ENCODE measurements at regions not wholly inside any gene's neighbourhood (a gene's known extent, or its start where the extent isn't known, plus 50 kb on each side); places are given as distances from the start of the nearest gene placed in this dataset.

DNA sequence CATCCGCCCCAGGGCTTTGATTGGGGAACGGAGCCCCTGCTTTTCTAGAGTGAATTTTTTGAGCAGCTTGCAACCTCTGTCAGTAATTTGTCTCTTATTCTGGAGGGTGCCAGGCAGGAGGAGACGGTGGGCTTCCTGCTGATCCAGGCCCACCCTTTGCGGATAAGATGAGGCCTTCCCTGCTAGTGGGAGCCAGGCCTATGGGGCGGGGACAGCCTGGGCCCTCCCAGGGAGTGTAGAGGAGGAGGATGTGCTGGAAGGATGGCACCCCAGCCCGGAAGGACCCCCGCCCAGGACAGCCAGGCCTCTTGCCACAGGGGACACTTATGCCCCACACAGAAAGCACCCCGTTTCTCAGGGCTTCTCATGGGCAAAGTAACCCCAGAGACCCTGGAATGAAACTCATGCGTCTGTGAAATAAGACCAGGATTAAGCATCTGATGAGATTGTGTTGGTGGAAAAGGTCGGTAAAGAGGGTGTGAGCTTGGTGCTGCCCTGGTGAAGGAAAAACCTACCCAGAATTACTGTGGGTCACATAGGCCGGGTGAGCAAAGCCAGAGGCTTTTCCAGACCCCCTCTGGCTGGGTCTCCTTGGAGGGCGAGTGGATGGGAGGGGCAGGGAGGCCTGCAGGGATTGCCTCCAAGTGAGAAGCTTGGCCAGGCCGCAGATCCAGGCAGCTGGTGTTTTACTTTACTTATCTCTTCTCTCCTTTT is 118.7 kb downstream of the SIK1 start:
- no peak overlapping the region for H3K9ac ChIP-seq (ENCODE audit: low read length)
- no peaks in the 10 kb centered on the region for H3K9me3 ChIP-seq (ENCODE audit: control insufficient read depth, low read length)
- peaks cover 7% of the 10 kb centered on the region for H3K27me3 ChIP-seq (ENCODE audit: control insufficient read depth, insufficient read depth, low read length)
- H3K4me1 ChIP-seq (ENCODE audit: control insufficient read depth, insufficient read depth, low read length) = peaks cover 20% of the 10 kb centered on the region
- no peaks in the 10 kb centered on the region for H3K36me3 ChIP-seq (ENCODE audit: control insufficient read depth, insufficient read depth, low read length)
- no peak overlapping the region for H3K4me3 ChIP-seq (ENCODE audit: low read length)

DNA sequence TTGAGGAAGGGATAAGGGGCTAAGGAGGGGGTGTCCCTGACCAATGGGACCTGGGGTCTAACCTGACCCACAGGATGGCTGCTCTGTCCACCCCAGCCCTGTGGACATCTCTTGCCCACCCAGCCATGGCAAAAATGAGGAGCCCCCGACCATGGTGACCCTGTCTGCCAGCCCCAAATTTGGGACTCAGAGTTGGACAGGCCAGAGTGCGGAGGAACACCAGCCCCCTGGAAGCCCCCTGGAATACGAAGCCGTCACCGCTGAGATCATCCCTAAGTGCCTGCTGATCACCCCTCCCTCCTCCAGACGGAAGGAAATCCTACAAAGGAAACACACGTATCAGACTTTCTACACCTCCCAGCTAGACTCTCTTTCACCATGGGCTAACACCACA is 119.3 kb downstream of the SIK1 start:
- peaks cover 16% of the 10 kb centered on the region for H3K4me1 ChIP-seq (ENCODE audit: control insufficient read depth, insufficient read depth, low read length)
- peaks cover 7% of the 10 kb centered on the region for H3K27me3 ChIP-seq (ENCODE audit: control insufficient read depth, insufficient read depth, low read length)
- H3K4me3 ChIP-seq (ENCODE audit: low read length) = no peak overlapping the region
- H3K9ac ChIP-seq (ENCODE audit: low read length) = no peak overlapping the region
- H3K36me3 ChIP-seq (ENCODE audit: control insufficient read depth, insufficient read depth, low read length) = no peaks in the 10 kb centered on the region
- no peaks in the 10 kb centered on the region for H3K9me3 ChIP-seq (ENCODE audit: control insufficient read depth, low read length)

DNA sequence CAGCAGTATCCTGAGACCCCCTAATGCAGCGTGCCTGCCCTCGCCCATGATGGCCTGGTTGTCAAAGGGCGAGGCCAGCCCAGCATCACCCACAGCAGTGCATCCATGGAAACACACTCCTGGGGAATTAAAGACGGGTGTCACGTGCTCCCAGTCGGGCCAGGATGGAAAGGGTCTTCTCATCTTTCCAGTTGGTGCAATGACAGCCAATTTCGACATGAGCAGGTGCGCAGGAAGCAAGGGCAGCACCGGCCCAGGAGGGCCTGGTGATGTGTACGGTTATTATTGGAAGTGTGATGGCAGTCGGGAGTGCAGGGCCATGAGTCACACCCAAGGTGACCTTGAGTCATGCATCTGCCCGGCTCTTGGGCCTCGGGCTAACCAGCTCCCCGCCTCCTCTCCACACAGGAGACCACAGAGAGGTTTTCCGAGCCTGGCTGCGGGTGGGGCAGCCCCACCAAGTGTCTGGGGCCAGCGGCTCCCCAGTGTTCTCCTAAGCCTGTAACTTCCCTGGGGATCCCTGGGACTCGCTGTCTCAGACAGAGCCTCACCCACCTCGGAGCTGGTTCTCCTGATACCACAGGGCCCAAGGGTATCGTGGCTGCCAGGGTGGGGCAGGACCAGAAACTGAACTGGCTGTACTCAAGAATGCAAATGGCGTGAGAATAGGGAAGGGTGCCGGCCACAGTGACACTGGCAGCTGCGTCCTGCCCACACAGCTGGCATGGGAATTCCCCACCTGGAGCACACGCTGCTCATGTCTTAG is 119.8 kb downstream of the SIK1 start:
- H3K9ac ChIP-seq (ENCODE audit: low read length) = no peak overlapping the region
- H3K36me3 ChIP-seq (ENCODE audit: control insufficient read depth, insufficient read depth, low read length) = no peaks in the 10 kb centered on the region
- no peaks in the 10 kb centered on the region for H3K9me3 ChIP-seq (ENCODE audit: control insufficient read depth, low read length)
- H3K27me3 ChIP-seq (ENCODE audit: control insufficient read depth, insufficient read depth, low read length) = peaks cover 7% of the 10 kb centered on the region
- peaks cover 11% of the 10 kb centered on the region for H3K4me1 ChIP-seq (ENCODE audit: control insufficient read depth, insufficient read depth, low read length)
- H3K4me3 ChIP-seq (ENCODE audit: low read length) = no peak overlapping the region

DNA sequence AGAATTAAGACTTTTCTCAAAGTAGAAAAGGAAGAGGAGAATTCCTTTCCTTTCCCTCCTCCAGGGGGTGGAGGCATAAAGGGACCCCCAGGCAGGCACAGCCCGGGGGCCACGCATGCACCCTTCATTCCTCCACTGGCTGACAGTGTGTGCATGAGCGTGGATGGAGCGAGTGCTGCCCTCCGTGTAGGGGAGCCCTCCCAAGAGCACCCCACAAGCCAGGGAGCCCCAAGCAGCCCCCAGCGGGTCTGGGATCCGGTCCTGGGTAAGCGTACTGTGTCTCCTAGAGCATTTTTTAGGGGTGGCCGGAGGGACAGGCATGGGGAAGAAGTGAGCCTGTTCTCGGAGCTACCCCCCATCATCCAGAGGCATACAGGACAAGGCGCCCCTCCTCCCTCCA is 120.5 kb downstream of the SIK1 start:
- Histone ChIP-seq H3K4me1 (ENCODE audit: control insufficient read depth, insufficient read depth, low read length) (peaks cover 4% of the 10 kb centered on the region), H3K27me3 (ENCODE audit: control insufficient read depth, insufficient read depth, low read length) (peaks cover 7% of the 10 kb centered on the region), H3K4me3 (ENCODE audit: low read length) (no peak overlapping the region), H3K9ac (ENCODE audit: low read length) (no peak overlapping the region), H3K36me3 (ENCODE audit: control insufficient read depth, insufficient read depth, low read length) (no peaks in the 10 kb centered on the region), H3K9me3 (ENCODE audit: control insufficient read depth, low read length) (no peaks in the 10 kb centered on the region)

DNA sequence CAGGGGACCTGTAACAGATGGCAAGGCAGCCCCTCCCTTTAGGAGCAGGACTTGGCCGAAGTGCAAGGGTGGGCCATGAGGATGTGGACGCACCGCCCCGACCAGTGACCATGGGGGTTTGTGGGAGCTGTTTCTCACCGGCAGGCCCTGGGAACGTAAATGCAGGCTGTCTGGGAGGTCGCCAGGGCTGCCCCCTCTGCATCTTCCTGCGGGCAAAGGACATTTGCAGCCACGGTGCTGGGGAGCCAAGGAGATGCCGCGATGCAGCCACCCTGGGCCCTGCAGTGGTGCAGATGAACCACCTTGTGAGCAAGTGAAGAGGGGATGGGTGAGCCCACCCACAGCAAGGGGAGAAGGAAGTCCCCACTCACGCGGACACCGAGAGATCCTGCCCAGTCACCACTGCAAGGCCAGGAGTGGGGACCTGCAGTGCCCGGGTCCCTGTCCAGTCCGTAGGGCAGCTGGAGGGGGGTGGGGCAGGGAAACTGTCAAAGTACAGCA is 121.1 kb downstream of the SIK1 start:
- no peaks in the 10 kb centered on the region for H3K36me3 ChIP-seq (ENCODE audit: control insufficient read depth, insufficient read depth, low read length)
- H3K9ac ChIP-seq (ENCODE audit: low read length) = no peak overlapping the region
- H3K4me1 ChIP-seq (ENCODE audit: control insufficient read depth, insufficient read depth, low read length) = no peaks in the 10 kb centered on the region
- H3K4me3 ChIP-seq (ENCODE audit: low read length) = no peak overlapping the region
- no peaks in the 10 kb centered on the region for H3K9me3 ChIP-seq (ENCODE audit: control insufficient read depth, low read length)
- peaks cover 7% of the 10 kb centered on the region for H3K27me3 ChIP-seq (ENCODE audit: control insufficient read depth, insufficient read depth, low read length)

DNA sequence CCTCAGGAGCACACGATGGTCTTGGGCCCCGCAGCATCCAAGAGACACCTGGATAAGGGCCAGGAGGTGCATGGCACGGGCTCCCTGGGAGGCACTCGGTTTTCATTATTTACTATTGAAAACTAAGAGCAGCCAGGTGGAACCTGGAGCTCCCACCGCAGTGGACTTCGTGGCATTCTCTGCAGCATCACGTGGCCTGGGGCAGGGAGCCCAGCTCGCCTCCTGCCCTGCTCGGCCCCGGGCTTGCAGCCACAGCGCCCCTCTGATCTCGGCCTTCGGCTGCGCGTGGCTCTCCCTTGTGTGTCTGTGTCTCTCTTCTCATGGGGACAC is 121.6 kb downstream of the SIK1 start:
- H3K4me1 ChIP-seq (ENCODE audit: control insufficient read depth, insufficient read depth, low read length) = no peaks in the 10 kb centered on the region
- H3K9ac ChIP-seq (ENCODE audit: low read length) = no peak overlapping the region
- no peaks in the 10 kb centered on the region for H3K36me3 ChIP-seq (ENCODE audit: control insufficient read depth, insufficient read depth, low read length)
- no peak overlapping the region for H3K4me3 ChIP-seq (ENCODE audit: low read length)
- peaks cover 7% of the 10 kb centered on the region for H3K27me3 ChIP-seq (ENCODE audit: control insufficient read depth, insufficient read depth, low read length)
- H3K9me3 ChIP-seq (ENCODE audit: control insufficient read depth, low read length) = no peaks in the 10 kb centered on the region

DNA sequence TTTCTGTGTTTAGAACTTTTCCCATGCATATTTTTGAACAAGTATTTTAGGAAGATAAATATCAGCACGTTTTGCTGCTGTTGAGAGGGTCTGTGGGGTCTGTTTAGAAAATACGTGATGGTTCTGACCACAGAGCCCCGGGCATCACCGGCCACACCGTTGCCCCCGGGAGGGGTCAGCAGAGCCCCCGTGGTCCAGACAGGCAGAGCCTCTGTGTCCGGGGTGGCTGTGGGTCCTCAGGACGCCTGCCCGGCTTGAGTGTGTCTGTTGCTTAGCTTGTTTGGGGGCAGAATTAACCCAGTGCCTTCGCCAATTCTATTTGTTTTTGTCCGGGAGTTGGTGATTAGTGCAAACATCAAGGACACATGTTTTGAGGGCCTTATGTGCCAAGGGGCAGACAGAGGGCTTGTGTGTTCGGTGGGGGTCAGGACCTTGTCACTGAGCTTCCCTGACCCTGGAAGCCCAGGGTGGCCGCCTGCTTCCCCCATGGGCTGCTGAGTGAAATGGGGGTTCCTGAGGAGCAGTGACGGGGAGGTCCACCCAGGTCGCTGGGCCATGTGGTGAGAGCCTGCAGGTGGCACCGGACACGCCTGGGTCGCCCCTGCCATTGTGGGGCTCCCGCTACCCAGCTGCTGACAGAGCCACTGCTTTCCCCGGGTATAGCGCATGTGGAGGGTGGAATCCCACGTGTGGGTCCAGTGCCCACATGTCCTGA is 122.2 kb downstream of the SIK1 start:
- peaks cover 7% of the 10 kb centered on the region for H3K27me3 ChIP-seq (ENCODE audit: control insufficient read depth, insufficient read depth, low read length)
- no peaks in the 10 kb centered on the region for H3K36me3 ChIP-seq (ENCODE audit: control insufficient read depth, insufficient read depth, low read length)
- no peaks in the 10 kb centered on the region for H3K9me3 ChIP-seq (ENCODE audit: control insufficient read depth, low read length)
- no peaks in the 10 kb centered on the region for H3K4me1 ChIP-seq (ENCODE audit: control insufficient read depth, insufficient read depth, low read length)
- no peak overlapping the region for H3K4me3 ChIP-seq (ENCODE audit: low read length)
- H3K9ac ChIP-seq (ENCODE audit: low read length) = no peak overlapping the region

DNA sequence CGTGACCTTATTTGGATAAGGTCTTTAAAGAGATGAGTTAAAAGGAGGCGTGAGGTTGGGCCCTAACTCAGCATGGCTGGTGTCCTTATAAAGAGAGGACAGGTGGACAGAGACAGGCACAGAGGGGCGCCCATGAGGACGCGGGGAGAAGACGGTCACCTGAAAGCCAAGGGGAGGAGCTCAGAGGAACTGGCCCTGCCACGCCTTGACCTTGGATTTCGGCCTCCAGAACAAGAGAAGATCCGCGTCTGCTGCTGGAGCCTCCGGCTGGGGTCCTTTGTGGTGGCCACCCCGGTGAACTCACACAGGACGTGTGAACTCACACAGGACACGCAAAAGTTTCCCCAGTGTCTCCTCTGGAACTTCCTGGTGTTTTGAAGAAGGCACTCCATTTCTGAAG is 122.7 kb downstream of the SIK1 start:
- Histone ChIP-seq H3K9me3 (ENCODE audit: control insufficient read depth, low read length) (no peaks in the 10 kb centered on the region), H3K27me3 (ENCODE audit: control insufficient read depth, insufficient read depth, low read length) (peaks cover 7% of the 10 kb centered on the region), H3K4me3 (ENCODE audit: low read length) (no peak overlapping the region), H3K4me1 (ENCODE audit: control insufficient read depth, insufficient read depth, low read length) (no peaks in the 10 kb centered on the region), H3K36me3 (ENCODE audit: control insufficient read depth, insufficient read depth, low read length) (no peaks in the 10 kb centered on the region), H3K9ac (ENCODE audit: low read length) (no peak overlapping the region)

DNA sequence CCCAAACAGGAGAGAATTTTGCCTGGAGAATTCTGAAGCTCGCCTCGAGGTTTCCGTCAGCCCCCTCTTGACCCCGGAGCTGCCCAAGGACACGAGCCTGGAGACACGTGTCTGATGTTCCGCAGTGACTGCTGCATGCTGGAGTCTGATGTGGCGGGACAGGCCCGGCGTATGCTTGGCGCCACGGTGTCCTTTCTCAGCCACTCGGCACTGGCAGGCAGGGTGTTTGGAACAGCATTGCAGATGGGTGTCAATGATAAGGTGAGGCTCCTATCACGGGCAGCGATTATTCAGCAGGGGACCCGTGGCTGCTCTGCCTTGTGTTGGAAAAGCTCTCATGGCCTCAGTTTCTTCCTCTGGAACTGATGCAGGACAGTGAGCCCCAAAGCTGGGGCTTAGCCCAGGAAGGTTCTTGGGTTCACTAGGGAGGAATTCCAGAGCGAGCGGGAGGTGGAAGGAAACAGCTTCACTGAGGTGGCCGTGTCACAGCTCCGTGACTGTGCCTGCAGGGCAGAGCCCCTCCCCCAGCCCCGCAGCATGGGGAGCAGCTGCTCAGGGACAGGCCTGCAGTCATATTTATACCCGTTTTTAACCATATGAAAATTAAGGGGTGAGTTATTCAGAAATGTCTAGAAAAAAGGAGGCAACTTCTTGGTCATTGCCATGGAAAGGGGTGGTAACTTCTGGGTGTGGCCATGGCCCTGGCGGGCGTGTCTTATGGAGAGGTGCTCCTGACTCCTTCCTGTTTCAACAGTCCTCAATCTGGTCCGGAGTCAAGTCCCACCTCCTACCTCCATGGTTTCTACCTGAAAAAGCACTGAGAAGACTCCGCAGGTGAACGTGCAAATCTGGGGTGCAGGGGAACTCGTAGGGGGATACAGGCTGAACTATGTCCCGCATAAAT is 123.4 kb downstream of the SIK1 start:
- Histone ChIP-seq H3K27me3 (ENCODE audit: control insufficient read depth, insufficient read depth, low read length) (peaks cover 7% of the 10 kb centered on the region), H3K36me3 (ENCODE audit: control insufficient read depth, insufficient read depth, low read length) (no peaks in the 10 kb centered on the region), H3K4me3 (ENCODE audit: low read length) (no peak overlapping the region), H3K9ac (ENCODE audit: low read length) (no peak overlapping the region), H3K4me1 (ENCODE audit: control insufficient read depth, insufficient read depth, low read length) (no peaks in the 10 kb centered on the region), H3K9me3 (ENCODE audit: control insufficient read depth, low read length) (no peaks in the 10 kb centered on the region)

DNA sequence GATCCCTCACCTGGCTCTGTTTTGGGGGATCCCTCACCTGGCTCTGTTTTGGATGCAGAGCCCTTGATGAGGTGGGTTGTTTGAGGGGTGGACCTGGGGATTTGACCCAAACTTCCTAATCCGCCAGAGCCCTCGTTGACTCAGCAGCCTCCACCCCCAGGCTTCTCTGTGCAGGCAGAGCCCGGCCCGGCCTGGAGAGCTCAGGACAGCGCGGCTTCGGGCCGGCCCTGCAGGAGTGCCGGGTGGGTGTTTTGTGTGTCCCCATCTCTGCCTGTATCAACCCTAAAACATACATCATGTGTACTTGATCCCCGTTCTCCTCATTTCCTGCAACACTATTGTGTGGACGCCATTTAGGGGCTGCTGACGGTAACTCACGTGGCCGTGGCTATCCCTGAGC is 124.2 kb downstream of the SIK1 start:
- H3K27me3 ChIP-seq (ENCODE audit: control insufficient read depth, insufficient read depth, low read length) = peaks cover 7% of the 10 kb centered on the region
- no peak overlapping the region for H3K4me3 ChIP-seq (ENCODE audit: low read length)
- H3K9me3 ChIP-seq (ENCODE audit: control insufficient read depth, low read length) = no peaks in the 10 kb centered on the region
- H3K4me1 ChIP-seq (ENCODE audit: control insufficient read depth, insufficient read depth, low read length) = no peaks in the 10 kb centered on the region
- H3K36me3 ChIP-seq (ENCODE audit: control insufficient read depth, insufficient read depth, low read length) = no peaks in the 10 kb centered on the region
- H3K9ac ChIP-seq (ENCODE audit: low read length) = no peak overlapping the region

DNA sequence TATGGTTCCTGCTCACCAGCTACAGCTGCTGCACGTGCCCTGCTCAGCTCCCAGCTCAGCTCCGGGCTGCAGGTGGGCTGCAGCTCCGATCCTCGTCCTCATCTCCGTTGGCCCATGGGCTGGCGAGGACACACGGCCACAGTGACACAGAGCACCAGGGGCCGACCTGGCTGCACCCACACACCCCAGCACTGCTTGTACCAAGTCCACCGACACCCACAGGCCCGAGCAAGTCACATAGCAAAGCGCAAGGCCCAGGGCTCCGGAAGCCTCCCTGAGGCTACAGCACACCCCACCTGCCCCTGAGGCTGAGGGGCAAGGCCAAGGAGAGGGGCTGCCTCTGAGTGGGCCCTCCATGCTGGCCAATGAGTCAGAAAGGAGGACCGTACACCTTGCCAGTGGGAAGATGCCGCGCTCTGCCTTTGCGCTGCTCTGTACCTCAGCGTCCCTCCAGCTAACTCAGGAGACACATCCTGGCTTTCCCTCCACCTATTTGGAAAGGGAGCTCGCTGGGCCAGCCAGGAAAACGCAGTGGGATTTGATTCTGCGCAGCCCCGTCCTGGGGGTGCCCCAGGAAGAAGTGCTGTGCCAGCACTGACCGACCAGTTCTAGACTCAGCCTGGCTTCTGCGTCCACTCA is 124.8 kb downstream of the SIK1 start:
- Histone ChIP-seq H3K36me3 (ENCODE audit: control insufficient read depth, insufficient read depth, low read length) (no peaks in the 10 kb centered on the region), H3K4me3 (ENCODE audit: low read length) (no peak overlapping the region), H3K27me3 (ENCODE audit: control insufficient read depth, insufficient read depth, low read length) (peaks cover 7% of the 10 kb centered on the region), H3K4me1 (ENCODE audit: control insufficient read depth, insufficient read depth, low read length) (no peaks in the 10 kb centered on the region), H3K9ac (ENCODE audit: low read length) (no peak overlapping the region), H3K9me3 (ENCODE audit: control insufficient read depth, low read length) (no peaks in the 10 kb centered on the region)

Measured in mucosa of stomach (tissue), 1 donor.